IPS DF 4.7 (cell line): ENCODE measurements at regions not wholly inside any gene's neighbourhood (a gene's known extent, or its start where the extent isn't known, plus 50 kb on each side); places are given as distances from the start of the nearest gene placed in this dataset.
"Not testable (repeated sequence)": the region's sequence is repeated elsewhere in the genome, so short reads cannot be mapped to it uniquely, and the experiment has no call there.

Experiments
- DNase-seq: peaks from one replicate; pipeline ENCODE4 v3.0.0-alpha.2; 2013; ENCODE audit warnings: low spot score; ENCODE audit errors: extremely low read depth

DNA sequence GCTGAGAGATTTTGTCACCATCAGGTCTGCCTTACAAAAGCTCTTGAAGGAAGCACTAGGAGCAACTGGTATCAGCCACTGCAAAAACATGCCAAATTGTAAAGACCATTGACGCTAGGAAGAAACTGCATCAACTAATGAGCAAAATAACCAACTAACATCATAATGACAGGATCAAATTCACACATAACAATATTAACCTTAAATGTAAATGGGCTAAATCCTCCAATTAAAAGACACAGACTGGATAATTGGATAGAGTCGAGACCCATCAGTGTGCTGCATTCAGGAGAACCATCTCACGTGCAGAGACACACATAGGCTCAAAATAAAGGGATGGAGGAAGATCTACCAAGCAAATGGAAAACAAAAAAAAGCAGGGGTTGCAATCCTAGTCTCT lies 53.1 kb upstream of the SELENOP start:
- not testable (repeated sequence) for DNase-seq
